ENCODE measurements at regions not wholly inside any gene's neighbourhood (a gene's known extent, or its start where the extent isn't known, plus 50 kb on each side); places are given as distances from the start of the nearest gene placed in this dataset.

- TF ChIP-seq ZBTB7A (IDR thresholded peaks at IDR 0.05; ENCODE audit: low read depth): no peak
- TF ChIP-seq EP300 (IDR thresholded peaks at IDR 0.05; ENCODE audit: borderline replicate concordance): no peak
- no peak for TF ChIP-seq FOXM1 (IDR thresholded peaks at IDR 0.05; ENCODE audit: borderline replicate concordance, low read depth)
- no peak for TF ChIP-seq YY1 (IDR thresholded peaks at IDR 0.05; ENCODE audit: low read depth)
- TF ChIP-seq CEBPB (IDR thresholded peaks at IDR 0.05): no peak
- TF ChIP-seq NFIC (IDR thresholded peaks at IDR 0.05): no peak
- no peak for TF ChIP-seq REST (IDR thresholded peaks at IDR 0.05; ENCODE audit: low read depth)
- TF ChIP-seq TEAD4 (IDR thresholded peaks at IDR 0.05): no peak
- no peak for TF ChIP-seq TAF1 (IDR thresholded peaks at IDR 0.05; ENCODE audit: low read depth)
- TF ChIP-seq MAX (IDR thresholded peaks at IDR 0.05): no peak
- TF ChIP-seq EGR1 (IDR thresholded peaks at IDR 0.05): no peak
- no peak for TF ChIP-seq CREB1 (IDR thresholded peaks at IDR 0.05; ENCODE audit: low read depth)
- TF ChIP-seq RAD21 (IDR thresholded peaks at IDR 0.05; ENCODE audit: low read depth): no peak
- no peak for TF ChIP-seq USF1 (IDR thresholded peaks at IDR 0.05)
- no peak for TF ChIP-seq TCF12 (IDR thresholded peaks at IDR 0.05; ENCODE audit: low read depth)
Observed at GRCh38 chr5:143870362-143870761, 58.4 kb downstream of the HMHB1 start.

GRCh38 chr5:143870871-143871632, 59.1 kb downstream of the HMHB1 start:
- TF ChIP-seq YY1 (IDR thresholded peaks at IDR 0.05; ENCODE audit: low read depth): no peak
- no peak for TF ChIP-seq REST (IDR thresholded peaks at IDR 0.05; ENCODE audit: low read depth)
- TF ChIP-seq TEAD4 (IDR thresholded peaks at IDR 0.05): no peak
- no peak for TF ChIP-seq FOXM1 (IDR thresholded peaks at IDR 0.05; ENCODE audit: borderline replicate concordance, low read depth)
- no peak for TF ChIP-seq ZBTB7A (IDR thresholded peaks at IDR 0.05; ENCODE audit: low read depth)
- no peak for TF ChIP-seq EGR1 (IDR thresholded peaks at IDR 0.05)
- TF ChIP-seq MAX (IDR thresholded peaks at IDR 0.05): no peak
- TF ChIP-seq EP300 (IDR thresholded peaks at IDR 0.05; ENCODE audit: borderline replicate concordance): no peak
- no peak for TF ChIP-seq RAD21 (IDR thresholded peaks at IDR 0.05; ENCODE audit: low read depth)
- no peak for TF ChIP-seq CREB1 (IDR thresholded peaks at IDR 0.05; ENCODE audit: low read depth)

GRCh38 chr5:143871672-143872071, 59.7 kb downstream of the HMHB1 start:
- TF ChIP-seq ZBTB7A (IDR thresholded peaks at IDR 0.05; ENCODE audit: low read depth) (no peak), MAX (IDR thresholded peaks at IDR 0.05) (no peak), CEBPB (IDR thresholded peaks at IDR 0.05) (no peak), FOXM1 (IDR thresholded peaks at IDR 0.05; ENCODE audit: borderline replicate concordance, low read depth) (no peak)

- TF ChIP-seq CEBPB (IDR thresholded peaks at IDR 0.05) (no peak), EGR1 (IDR thresholded peaks at IDR 0.05) (no peak), TEAD4 (IDR thresholded peaks at IDR 0.05) (peak; percentile 67), TCF12 (IDR thresholded peaks at IDR 0.05; ENCODE audit: low read depth) (0 out of 2 replicates have a peak, but pooled peaks have one; percentile 16), NFIC (IDR thresholded peaks at IDR 0.05) (peak; percentile 74), USF1 (IDR thresholded peaks at IDR 0.05) (no peak), TAF1 (IDR thresholded peaks at IDR 0.05; ENCODE audit: low read depth) (no peak), RAD21 (IDR thresholded peaks at IDR 0.05; ENCODE audit: low read depth) (no peak), YY1 (IDR thresholded peaks at IDR 0.05; ENCODE audit: low read depth) (no peak)
Observed at GRCh38 chr5:143874312-143874711, 62.4 kb downstream of the HMHB1 start.

GRCh38 chr5:143877196-143877595, 65.2 kb downstream of the HMHB1 start:
- no peak for TF ChIP-seq FOXM1 (IDR thresholded peaks at IDR 0.05; ENCODE audit: borderline replicate concordance, low read depth)
- TF ChIP-seq CEBPB (IDR thresholded peaks at IDR 0.05): no peak
- no peak for TF ChIP-seq YY1 (IDR thresholded peaks at IDR 0.05; ENCODE audit: low read depth)
- TF ChIP-seq CREB1 (IDR thresholded peaks at IDR 0.05; ENCODE audit: low read depth): no peak
- no peak for TF ChIP-seq NFIC (IDR thresholded peaks at IDR 0.05)
- no peak for TF ChIP-seq MAX (IDR thresholded peaks at IDR 0.05)
- no peak for TF ChIP-seq EGR1 (IDR thresholded peaks at IDR 0.05)
- TF ChIP-seq RAD21 (IDR thresholded peaks at IDR 0.05; ENCODE audit: low read depth): no peak
- TF ChIP-seq TAF1 (IDR thresholded peaks at IDR 0.05; ENCODE audit: low read depth): no peak
- TF ChIP-seq EP300 (IDR thresholded peaks at IDR 0.05; ENCODE audit: borderline replicate concordance): no peak
- TF ChIP-seq ZBTB7A (IDR thresholded peaks at IDR 0.05; ENCODE audit: low read depth): no peak
- no peak for TF ChIP-seq TCF12 (IDR thresholded peaks at IDR 0.05; ENCODE audit: low read depth)
- no peak for TF ChIP-seq USF1 (IDR thresholded peaks at IDR 0.05)
- no peak for TF ChIP-seq REST (IDR thresholded peaks at IDR 0.05; ENCODE audit: low read depth)

Data from Ishikawa (cell line).